RPMI8226 (cell line): ENCODE measurements at regions not wholly inside any gene's neighbourhood (a gene's known extent, or its start where the extent isn't known, plus 50 kb on each side); places are given as distances from the start of the nearest gene placed in this dataset.
A peak's percentile ranks its signal among the peaks of the same experiment; 100 is the strongest.

Experiments
- DNase-seq: peaks from one replicate; pipeline ENCODE4 v3.0.0-alpha.2; 2015

- DNase-seq: no peak
Observed at GRCh38 chr17:70604854-70605253, 435.5 kb downstream of the KCNJ2 start.

GRCh38 chr17:70606086-70606485, 436.8 kb downstream of the KCNJ2 start:
- DNase-seq: no peak

GRCh38 chr17:70608193-70608592, 438.9 kb downstream of the KCNJ2 start:
- no peak for DNase-seq

GRCh38 chr17:70608957-70609356, 439.6 kb downstream of the KCNJ2 start:
- no peak for DNase-seq

- DNase-seq: no peak
Observed at GRCh38 chr17:70609566-70609965, 440.2 kb downstream of the KCNJ2 start.

GRCh38 chr17:70610161-70610560, 440.8 kb downstream of the KCNJ2 start:
- DNase-seq: no peak

GRCh38 chr17:70613681-70614080, 444.3 kb downstream of the KCNJ2 start:
- DNase-seq: no peak

GRCh38 chr17:70615831-70616230, 446.5 kb downstream of the KCNJ2 start:
- no peak for DNase-seq

- no peak for DNase-seq
Observed at GRCh38 chr17:70618641-70619040, 449.3 kb downstream of the KCNJ2 start.

- no peak for DNase-seq
Observed at GRCh38 chr17:70621566-70621965, 452.2 kb downstream of the KCNJ2 start.

- peak; percentile 19 for DNase-seq
Observed at GRCh38 chr17:70622368-70623260, 453.3 kb downstream of the KCNJ2 start.

GRCh38 chr17:70624211-70624610, 454.9 kb downstream of the KCNJ2 start:
- no peak for DNase-seq

GRCh38 chr17:70629902-70630301, 460.6 kb downstream of the KCNJ2 start:
- no peak for DNase-seq

- DNase-seq: peak; percentile 30
Observed at GRCh38 chr17:70636517-70637133, 467.3 kb downstream of the KCNJ2 start.

GRCh38 chr17:70642059-70642458, 472.7 kb downstream of the KCNJ2 start:
- DNase-seq: no peak

GRCh38 chr17:70644096-70644495, 474.8 kb downstream of the KCNJ2 start:
- no peak for DNase-seq

- no peak for DNase-seq
Observed at GRCh38 chr17:70646673-70647072, 477.3 kb downstream of the KCNJ2 start.

- DNase-seq: no peak
Observed at GRCh38 chr17:70648166-70648565, 478.8 kb downstream of the KCNJ2 start.

GRCh38 chr17:70653850-70654249, 484.5 kb downstream of the KCNJ2 start:
- no peak for DNase-seq

GRCh38 chr17:70654706-70655105, 485.4 kb downstream of the KCNJ2 start:
- no peak for DNase-seq

- DNase-seq: peak; percentile 11
Observed at GRCh38 chr17:70655176-70655958, 486.0 kb downstream of the KCNJ2 start.

- no peak for DNase-seq
Observed at GRCh38 chr17:70658317-70658716, 489.0 kb downstream of the KCNJ2 start.

- no peak for DNase-seq
Observed at GRCh38 chr17:70658840-70659239, 489.5 kb downstream of the KCNJ2 start.
